WTC11 (cell line): ENCODE measurements at regions not wholly inside any gene's neighbourhood (a gene's known extent, or its start where the extent isn't known, plus 50 kb on each side); places are given as distances from the start of the nearest gene placed in this dataset.

ENCODE experiments used
- ATAC-seq: fragments of 200-7000 bp; cut with Tn5 transposase; 2 replicates; pipeline ENCODE4 v1.10.0; 2021; ENCODE audit warnings: mild to moderate bottlenecking, moderate library complexity
- CTCF ChIA-PET: fragments of 300-600 bp; sonication (Branson Sonifier 250); formaldehyde crosslinking; loops from one replicate; lab custom pipeline; 2021; ENCODE audit warnings: antibody characterized with exemption; lab: Charles Lee
- POLR2A ChIA-PET: fragments of 350-600 bp; sonication (Branson Sonifier 250); formaldehyde crosslinking; loops from one replicate; lab custom pipeline; 2021; ENCODE audit warnings: antibody characterized with exemption; lab: Charles Lee
- DNase-seq: peaks from one replicate; pipeline ENCODE4 v3.0.0; 2021; ENCODE audit warnings: low spot score
- H3K27ac Mint-ChIP-seq: 2 replicates; pipeline ENCODE4 v1.8.0; 2021; ENCODE audit warnings: mixed read lengths
- H3K27me3 Mint-ChIP-seq: 2 replicates; pipeline ENCODE4 v1.8.0; 2021; ENCODE audit warnings: low read depth, mild to moderate bottlenecking, moderate library complexity, mixed read lengths
- H3K36me3 Mint-ChIP-seq: 2 replicates; pipeline ENCODE4 v1.8.0; 2021; ENCODE audit warnings: mixed read lengths
- H3K4me1 Mint-ChIP-seq: 2 replicates; pipeline ENCODE4 v1.8.0; 2022; ENCODE audit warnings: mixed read lengths
- H3K4me3 Mint-ChIP-seq: 2 replicates; pipeline ENCODE4 v1.8.0; 2021; ENCODE audit warnings: mild to moderate bottlenecking, moderate library complexity, mixed read lengths
- H3K9me3 Mint-ChIP-seq: 2 replicates; pipeline ENCODE4 v1.8.0; 2021; ENCODE audit warnings: mixed read lengths
- ATF1 ChIP-seq: sonication (generic); formaldehyde crosslinking; IDR thresholded peaks from 2 replicates; pipeline ENCODE4 v1.8.1; 2023; ENCODE audit warnings: mild to moderate bottlenecking, moderate library complexity, missing genetic modification reagents
- FOXJ3 ChIP-seq: sonication (generic); formaldehyde crosslinking; IDR thresholded peaks from 2 replicates; pipeline ENCODE4 v1.9.0; 2021; ENCODE audit warnings: missing genetic modification reagents, mild to moderate bottlenecking, borderline replicate concordance
- MYBL2 ChIP-seq: sonication (generic); formaldehyde crosslinking; IDR thresholded peaks from 2 replicates; pipeline ENCODE4 v1.8.1; 2023; ENCODE audit warnings: mild to moderate bottlenecking, moderate library complexity, missing genetic modification reagents
- NFATC4 ChIP-seq: fragments of 250-450 bp; sonication (Bioruptor Pico); IDR thresholded peaks from 2 replicates; pipeline ENCODE4 v1.9.0; 2021; ENCODE audit warnings: mild to moderate bottlenecking
- NR3C1 ChIP-seq: sonication (generic); formaldehyde crosslinking; conservative IDR thresholded peaks from 2 replicates; pipeline ENCODE4 v1.8.1; 2023; ENCODE audit warnings: low read depth, mild to moderate bottlenecking, missing genetic modification reagents
- PRRX2 ChIP-seq: fragments of 250-450 bp; sonication (Bioruptor Pico); IDR thresholded peaks from 2 replicates; pipeline ENCODE4 v1.8.0; 2021; ENCODE audit warnings: mild to moderate bottlenecking
- TCF7 ChIP-seq: sonication (generic); formaldehyde crosslinking; IDR thresholded peaks from 2 replicates; pipeline ENCODE4 v1.8.0; 2022; ENCODE audit warnings: mild to moderate bottlenecking, low read depth, missing genetic modification reagents, moderate library complexity
- TEAD1 ChIP-seq: sonication (generic); formaldehyde crosslinking; IDR thresholded peaks from 2 replicates; pipeline ENCODE4 v1.8.0; 2022; ENCODE audit warnings: mild to moderate bottlenecking, missing genetic modification reagents
- TEAD4 ChIP-seq: sonication (generic); formaldehyde crosslinking; IDR thresholded peaks from 2 replicates; pipeline ENCODE4 v1.8.0; 2022; ENCODE audit warnings: mild to moderate bottlenecking, missing genetic modification reagents
- TP53 ChIP-seq: sonication (generic); formaldehyde crosslinking; IDR thresholded peaks from 2 replicates; pipeline ENCODE4 v1.8.1; 2023; ENCODE audit warnings: mild to moderate bottlenecking, missing genetic modification reagents
- ZNF121 ChIP-seq: sonication (generic); formaldehyde crosslinking; IDR thresholded peaks from 2 replicates; pipeline ENCODE4 v1.8.0; 2023; ENCODE audit warnings: missing genetic modification reagents
- ZNF232 ChIP-seq: sonication (generic); formaldehyde crosslinking; IDR thresholded peaks from 2 replicates; pipeline ENCODE4 v1.8.0; 2022; ENCODE audit warnings: mild to moderate bottlenecking, missing genetic modification reagents
- TF ChIP-seq, protein P1 (sequence below): fragments of 250-450 bp; sonication (Bioruptor Pico); IDR thresholded peaks from 2 replicates; pipeline ENCODE4 v1.9.0; 2021; ENCODE audit warnings: mild to moderate bottlenecking, borderline replicate concordance
- TF ChIP-seq, protein P2 (sequence below): sonication (generic); formaldehyde crosslinking; IDR thresholded peaks from 2 replicates; pipeline ENCODE4 v1.8.0; 2023; ENCODE audit warnings: missing genetic modification reagents, mild to moderate bottlenecking, borderline replicate concordance
- TF ChIP-seq, protein P3 (sequence below): sonication (generic); formaldehyde crosslinking; IDR thresholded peaks from 2 replicates; pipeline ENCODE4 v1.8.1; 2022; ENCODE audit warnings: mild to moderate bottlenecking, moderate library complexity, missing genetic modification reagents
- TF ChIP-seq, protein P4 (sequence below): sonication (generic); formaldehyde crosslinking; IDR thresholded peaks from 2 replicates; pipeline ENCODE4 v1.8.0; 2022; ENCODE audit warnings: mild to moderate bottlenecking, missing genetic modification reagents
- TF ChIP-seq, protein P5 (sequence below): fragments of 250-450 bp; sonication (Bioruptor Pico); IDR thresholded peaks from 2 replicates; pipeline ENCODE4 v1.9.0; 2021; ENCODE audit warnings: mild to moderate bottlenecking
- TF ChIP-seq, protein P6 (sequence below): fragments of 250-450 bp; sonication (Bioruptor Pico); IDR thresholded peaks from 2 replicates; pipeline ENCODE4 v1.8.0; 2021; ENCODE audit warnings: mild to moderate bottlenecking
- TF ChIP-seq, protein P7 (sequence below): sonication (generic); formaldehyde crosslinking; IDR thresholded peaks from 2 replicates; pipeline ENCODE4 v1.8.0; 2022; ENCODE audit warnings: mild to moderate bottlenecking, missing genetic modification reagents

DNA sequence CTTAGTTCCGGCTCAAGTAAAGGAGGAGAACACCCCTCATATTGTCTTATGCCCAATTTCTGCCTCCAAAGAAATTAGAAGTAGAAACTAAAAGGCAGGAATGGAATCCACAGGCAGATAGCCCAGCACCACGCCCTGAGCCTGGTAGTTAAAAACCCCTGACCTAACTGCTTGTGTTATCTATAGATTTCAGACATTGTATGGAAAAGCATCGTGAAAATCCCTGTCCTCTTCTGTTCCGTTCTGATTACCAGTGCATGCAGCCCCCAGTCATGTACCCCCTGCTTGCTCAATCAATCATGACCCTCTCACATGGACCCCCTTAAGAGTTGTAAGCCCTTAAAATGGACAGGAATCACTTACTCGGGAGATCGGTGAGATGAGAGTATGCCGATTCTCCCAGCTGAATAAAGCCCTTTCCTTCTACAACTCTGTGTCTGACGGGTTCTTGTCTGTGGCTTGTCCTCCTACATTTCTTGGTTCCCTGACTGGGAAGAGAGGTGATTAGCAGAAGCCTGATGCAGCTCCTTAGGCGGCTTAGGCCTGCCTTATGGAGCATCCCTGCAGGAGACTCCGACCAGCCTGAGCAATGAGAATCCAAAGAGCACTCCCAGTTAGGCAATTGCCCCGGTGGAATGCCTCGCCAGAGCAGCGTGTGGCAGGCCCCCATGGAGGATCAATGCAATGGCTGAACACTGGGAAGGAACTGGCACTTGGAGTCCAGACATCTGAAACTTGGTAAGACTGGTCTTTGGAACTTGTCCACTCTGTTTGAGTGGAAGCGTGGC lies 362.6 kb upstream of the TCF4 start:
- Mint-ChIP-seq H3K4me1 (peaks cover 27% of the 10 kb centered on the region), H3K27ac (no peak overlapping the region), H3K36me3 (peaks cover 8% of the 10 kb centered on the region; the same call in 1 of the 2 replicates), H3K27me3 (peaks cover 15% of the 10 kb centered on the region)
- DNase-seq = no peak
- TF ChIP-seq TP53 (CRISPR knock-in tag) (no peak), ATF1 (CRISPR knock-in tag) (no peak), TEAD1 (CRISPR knock-in tag) (no peak), FOXJ3 (CRISPR knock-in tag) (no peak), NR3C1 (CRISPR knock-in tag) (no peak), TEAD4 (CRISPR knock-in tag) (no peak), TCF7 (no peak)
- TF ChIP-seq, protein P1, sequence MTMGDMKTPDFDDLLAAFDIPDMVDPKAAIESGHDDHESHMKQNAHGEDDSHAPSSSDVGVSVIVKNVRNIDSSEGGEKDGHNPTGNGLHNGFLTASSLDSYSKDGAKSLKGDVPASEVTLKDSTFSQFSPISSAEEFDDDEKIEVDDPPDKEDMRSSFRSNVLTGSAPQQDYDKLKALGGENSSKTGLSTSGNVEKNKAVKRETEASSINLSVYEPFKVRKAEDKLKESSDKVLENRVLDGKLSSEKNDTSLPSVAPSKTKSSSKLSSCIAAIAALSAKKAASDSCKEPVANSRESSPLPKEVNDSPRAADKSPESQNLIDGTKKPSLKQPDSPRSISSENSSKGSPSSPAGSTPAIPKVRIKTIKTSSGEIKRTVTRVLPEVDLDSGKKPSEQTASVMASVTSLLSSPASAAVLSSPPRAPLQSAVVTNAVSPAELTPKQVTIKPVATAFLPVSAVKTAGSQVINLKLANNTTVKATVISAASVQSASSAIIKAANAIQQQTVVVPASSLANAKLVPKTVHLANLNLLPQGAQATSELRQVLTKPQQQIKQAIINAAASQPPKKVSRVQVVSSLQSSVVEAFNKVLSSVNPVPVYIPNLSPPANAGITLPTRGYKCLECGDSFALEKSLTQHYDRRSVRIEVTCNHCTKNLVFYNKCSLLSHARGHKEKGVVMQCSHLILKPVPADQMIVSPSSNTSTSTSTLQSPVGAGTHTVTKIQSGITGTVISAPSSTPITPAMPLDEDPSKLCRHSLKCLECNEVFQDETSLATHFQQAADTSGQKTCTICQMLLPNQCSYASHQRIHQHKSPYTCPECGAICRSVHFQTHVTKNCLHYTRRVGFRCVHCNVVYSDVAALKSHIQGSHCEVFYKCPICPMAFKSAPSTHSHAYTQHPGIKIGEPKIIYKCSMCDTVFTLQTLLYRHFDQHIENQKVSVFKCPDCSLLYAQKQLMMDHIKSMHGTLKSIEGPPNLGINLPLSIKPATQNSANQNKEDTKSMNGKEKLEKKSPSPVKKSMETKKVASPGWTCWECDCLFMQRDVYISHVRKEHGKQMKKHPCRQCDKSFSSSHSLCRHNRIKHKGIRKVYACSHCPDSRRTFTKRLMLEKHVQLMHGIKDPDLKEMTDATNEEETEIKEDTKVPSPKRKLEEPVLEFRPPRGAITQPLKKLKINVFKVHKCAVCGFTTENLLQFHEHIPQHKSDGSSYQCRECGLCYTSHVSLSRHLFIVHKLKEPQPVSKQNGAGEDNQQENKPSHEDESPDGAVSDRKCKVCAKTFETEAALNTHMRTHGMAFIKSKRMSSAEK (CRISPR knock-in tag) = no peak
- TF ChIP-seq, protein P2, sequence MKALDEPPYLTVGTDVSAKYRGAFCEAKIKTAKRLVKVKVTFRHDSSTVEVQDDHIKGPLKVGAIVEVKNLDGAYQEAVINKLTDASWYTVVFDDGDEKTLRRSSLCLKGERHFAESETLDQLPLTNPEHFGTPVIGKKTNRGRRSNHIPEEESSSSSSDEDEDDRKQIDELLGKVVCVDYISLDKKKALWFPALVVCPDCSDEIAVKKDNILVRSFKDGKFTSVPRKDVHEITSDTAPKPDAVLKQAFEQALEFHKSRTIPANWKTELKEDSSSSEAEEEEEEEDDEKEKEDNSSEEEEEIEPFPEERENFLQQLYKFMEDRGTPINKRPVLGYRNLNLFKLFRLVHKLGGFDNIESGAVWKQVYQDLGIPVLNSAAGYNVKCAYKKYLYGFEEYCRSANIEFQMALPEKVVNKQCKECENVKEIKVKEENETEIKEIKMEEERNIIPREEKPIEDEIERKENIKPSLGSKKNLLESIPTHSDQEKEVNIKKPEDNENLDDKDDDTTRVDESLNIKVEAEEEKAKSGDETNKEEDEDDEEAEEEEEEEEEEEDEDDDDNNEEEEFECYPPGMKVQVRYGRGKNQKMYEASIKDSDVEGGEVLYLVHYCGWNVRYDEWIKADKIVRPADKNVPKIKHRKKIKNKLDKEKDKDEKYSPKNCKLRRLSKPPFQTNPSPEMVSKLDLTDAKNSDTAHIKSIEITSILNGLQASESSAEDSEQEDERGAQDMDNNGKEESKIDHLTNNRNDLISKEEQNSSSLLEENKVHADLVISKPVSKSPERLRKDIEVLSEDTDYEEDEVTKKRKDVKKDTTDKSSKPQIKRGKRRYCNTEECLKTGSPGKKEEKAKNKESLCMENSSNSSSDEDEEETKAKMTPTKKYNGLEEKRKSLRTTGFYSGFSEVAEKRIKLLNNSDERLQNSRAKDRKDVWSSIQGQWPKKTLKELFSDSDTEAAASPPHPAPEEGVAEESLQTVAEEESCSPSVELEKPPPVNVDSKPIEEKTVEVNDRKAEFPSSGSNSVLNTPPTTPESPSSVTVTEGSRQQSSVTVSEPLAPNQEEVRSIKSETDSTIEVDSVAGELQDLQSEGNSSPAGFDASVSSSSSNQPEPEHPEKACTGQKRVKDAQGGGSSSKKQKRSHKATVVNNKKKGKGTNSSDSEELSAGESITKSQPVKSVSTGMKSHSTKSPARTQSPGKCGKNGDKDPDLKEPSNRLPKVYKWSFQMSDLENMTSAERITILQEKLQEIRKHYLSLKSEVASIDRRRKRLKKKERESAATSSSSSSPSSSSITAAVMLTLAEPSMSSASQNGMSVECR (CRISPR knock-in tag) = no peak
- TF ChIP-seq, protein P3, sequence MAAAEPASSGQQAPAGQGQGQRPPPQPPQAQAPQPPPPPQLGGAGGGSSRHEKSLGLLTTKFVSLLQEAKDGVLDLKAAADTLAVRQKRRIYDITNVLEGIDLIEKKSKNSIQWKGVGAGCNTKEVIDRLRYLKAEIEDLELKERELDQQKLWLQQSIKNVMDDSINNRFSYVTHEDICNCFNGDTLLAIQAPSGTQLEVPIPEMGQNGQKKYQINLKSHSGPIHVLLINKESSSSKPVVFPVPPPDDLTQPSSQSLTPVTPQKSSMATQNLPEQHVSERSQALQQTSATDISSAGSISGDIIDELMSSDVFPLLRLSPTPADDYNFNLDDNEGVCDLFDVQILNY = no peak
- TF ChIP-seq, protein P4, sequence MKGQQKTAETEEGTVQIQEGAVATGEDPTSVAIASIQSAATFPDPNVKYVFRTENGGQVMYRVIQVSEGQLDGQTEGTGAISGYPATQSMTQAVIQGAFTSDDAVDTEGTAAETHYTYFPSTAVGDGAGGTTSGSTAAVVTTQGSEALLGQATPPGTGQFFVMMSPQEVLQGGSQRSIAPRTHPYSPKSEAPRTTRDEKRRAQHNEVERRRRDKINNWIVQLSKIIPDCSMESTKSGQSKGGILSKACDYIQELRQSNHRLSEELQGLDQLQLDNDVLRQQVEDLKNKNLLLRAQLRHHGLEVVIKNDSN (CRISPR knock-in tag) = no peak
- TF ChIP-seq, all 79 proteins: peak for 0
- no peak overlapping the region for H3K4me3 Mint-ChIP-seq
- ChIA-PET CTCF (no interaction called here), POLR2A (no interaction called here)
- peaks cover 24% of the 10 kb centered on the region for H3K9me3 Mint-ChIP-seq
- ATAC-seq = no peak; the same call in 1 of the 2 replicates

DNA sequence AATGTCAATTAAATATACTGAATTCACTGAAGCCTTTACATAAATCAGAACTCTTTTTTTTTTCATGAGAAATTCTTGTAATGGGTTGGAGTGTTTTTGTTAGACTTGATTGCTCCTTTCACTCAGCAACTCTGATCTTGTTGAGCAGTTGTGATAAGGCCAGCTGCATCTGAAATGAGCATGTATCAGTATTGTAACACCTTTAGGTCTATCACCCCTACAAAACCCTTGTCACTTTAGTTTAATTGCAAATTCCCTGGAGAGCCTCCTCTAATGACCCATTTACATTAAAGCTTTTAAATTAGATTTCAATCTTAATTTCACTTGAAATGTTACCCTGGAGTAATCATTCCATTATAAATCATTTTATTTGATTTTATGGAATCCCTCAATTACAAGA lies 346.8 kb upstream of the TCF4 start:
- Mint-ChIP-seq H3K27ac (no peak overlapping the region), H3K9me3 (peaks cover 23% of the 10 kb centered on the region), H3K27me3 (no peaks in the 10 kb centered on the region), H3K36me3 (peaks cover 20% of the 10 kb centered on the region), H3K4me3 (no peak overlapping the region), H3K4me1 (peaks cover 9% of the 10 kb centered on the region; the same call in 1 of the 2 replicates)
- ATAC-seq (no peak), DNase-seq (no peak)
- CTCF ChIA-PET = no interaction called here
- POLR2A ChIA-PET = no interaction called here
- TF ChIP-seq ZNF121 (CRISPR knock-in tag) = no peak
- no peak for TF ChIP-seq PRRX2 (CRISPR knock-in tag)
- TF ChIP-seq, protein P5, sequence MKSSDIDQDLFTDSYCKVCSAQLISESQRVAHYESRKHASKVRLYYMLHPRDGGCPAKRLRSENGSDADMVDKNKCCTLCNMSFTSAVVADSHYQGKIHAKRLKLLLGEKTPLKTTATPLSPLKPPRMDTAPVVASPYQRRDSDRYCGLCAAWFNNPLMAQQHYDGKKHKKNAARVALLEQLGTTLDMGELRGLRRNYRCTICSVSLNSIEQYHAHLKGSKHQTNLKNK (CRISPR knock-in tag) = no peak
- TF ChIP-seq, protein P6, sequence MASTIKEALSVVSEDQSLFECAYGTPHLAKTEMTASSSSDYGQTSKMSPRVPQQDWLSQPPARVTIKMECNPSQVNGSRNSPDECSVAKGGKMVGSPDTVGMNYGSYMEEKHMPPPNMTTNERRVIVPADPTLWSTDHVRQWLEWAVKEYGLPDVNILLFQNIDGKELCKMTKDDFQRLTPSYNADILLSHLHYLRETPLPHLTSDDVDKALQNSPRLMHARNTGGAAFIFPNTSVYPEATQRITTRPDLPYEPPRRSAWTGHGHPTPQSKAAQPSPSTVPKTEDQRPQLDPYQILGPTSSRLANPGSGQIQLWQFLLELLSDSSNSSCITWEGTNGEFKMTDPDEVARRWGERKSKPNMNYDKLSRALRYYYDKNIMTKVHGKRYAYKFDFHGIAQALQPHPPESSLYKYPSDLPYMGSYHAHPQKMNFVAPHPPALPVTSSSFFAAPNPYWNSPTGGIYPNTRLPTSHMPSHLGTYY = no peak
- no peak for TF ChIP-seq NFATC4 (CRISPR knock-in tag)
- TF ChIP-seq ZNF232 = no peak
- TF ChIP-seq, protein P7, sequence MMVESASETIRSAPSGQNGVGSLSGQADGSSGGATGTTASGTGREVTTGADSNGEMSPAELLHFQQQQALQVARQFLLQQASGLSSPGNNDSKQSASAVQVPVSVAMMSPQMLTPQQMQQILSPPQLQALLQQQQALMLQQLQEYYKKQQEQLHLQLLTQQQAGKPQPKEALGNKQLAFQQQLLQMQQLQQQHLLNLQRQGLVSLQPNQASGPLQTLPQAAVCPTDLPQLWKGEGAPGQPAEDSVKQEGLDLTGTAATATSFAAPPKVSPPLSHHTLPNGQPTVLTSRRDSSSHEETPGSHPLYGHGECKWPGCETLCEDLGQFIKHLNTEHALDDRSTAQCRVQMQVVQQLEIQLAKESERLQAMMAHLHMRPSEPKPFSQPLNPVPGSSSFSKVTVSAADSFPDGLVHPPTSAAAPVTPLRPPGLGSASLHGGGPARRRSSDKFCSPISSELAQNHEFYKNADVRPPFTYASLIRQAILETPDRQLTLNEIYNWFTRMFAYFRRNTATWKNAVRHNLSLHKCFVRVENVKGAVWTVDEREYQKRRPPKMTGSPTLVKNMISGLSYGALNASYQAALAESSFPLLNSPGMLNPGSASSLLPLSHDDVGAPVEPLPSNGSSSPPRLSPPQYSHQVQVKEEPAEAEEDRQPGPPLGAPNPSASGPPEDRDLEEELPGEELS (CRISPR knock-in tag) = no peak
- TF ChIP-seq MYBL2 (CRISPR knock-in tag) = no peak
